ENCODE measurements at regions not wholly inside any gene's neighbourhood (a gene's known extent, or its start where the extent isn't known, plus 50 kb on each side); places are given as distances from the start of the nearest gene placed in this dataset.

- TF ChIP-seq ELK1 (IDR thresholded peaks at IDR 0.05; ENCODE audit: low read depth, low read length) = no peak
These were observed 97.1 kb downstream of the JCAD start (continued) for GRCh38 chr10:29962166-29962850.

GRCh38 chr10:29961351-29961750 lies 98.0 kb downstream of the JCAD start:
- Histone ChIP-seq H3K4me2 (ENCODE audit: control insufficient read depth, insufficient read depth) (no peak overlapping the region), H2AFZ (ENCODE audit: control insufficient read depth, low read depth, low read length) (no peak overlapping the region), H3K4me1 (ENCODE audit: control insufficient read depth, insufficient read depth, low read length) (no peaks in the 10 kb centered on the region), H3K27ac (ENCODE audit: control insufficient read depth, insufficient read depth) (no peak overlapping the region), H3K4me3 (no peak overlapping the region), H3K36me3 (ENCODE audit: control insufficient read depth in 2 of 2, insufficient read depth in 2 of 2, low read length in 1 of 2) (no peaks in the 10 kb centered on the region), H3K27me3 (replicated peaks in 1 of 2; ENCODE audit: control insufficient read depth in 2 of 2, insufficient read depth in 2 of 2, low read length in 1 of 2) (peaks cover 0 to 4% of the 10 kb centered on the region in 2 experiments; a peak in 2 of 4 replicates), H3K9me3 (replicated peaks; ENCODE audit: control insufficient read depth, insufficient read depth, low read length) (no peaks in the 10 kb centered on the region), H3K9ac (ENCODE audit: control insufficient read depth, insufficient read depth, low read length) (no peak overlapping the region), H3K79me2 (ENCODE audit: control insufficient read depth, insufficient read depth, low read length) (no peaks in the 10 kb centered on the region), H4K20me1 (ENCODE audit: control insufficient read depth, insufficient read depth) (no peaks in the 10 kb centered on the region)
- POLR2A ChIA-PET = no interaction called here
- CTCF ChIA-PET = no interaction called here
- FAIRE-seq (no peak), DNase-seq (ENCODE audit: low read depth, low spot score) (no peak), ATAC-seq (no peak)
- SMC1A ChIA-PET (ENCODE audit: uncharacterized antibody, unreplicated experiment) = no interaction called here
- WGBS (ENCODE audit: insufficient coverage, insufficient replicate concordance, low lambda C conversion rate, missing lambda C conversion rate) = 56% methylated on average over 6 of the region's 6 CpGs
- RAD21 ChIA-PET (ENCODE audit: unreplicated experiment) = no interaction called here
- no TSS peak for BruUV-seq (replicated peaks)
- intact Hi-C loops (cut with micrococcal nuclease; ENCODE audit: unreplicated experiment) (no loop called here), in situ Hi-C loops (cut with MboI) (no loop called here)
- no peak for TF ChIP-seq HCFC1 (IDR thresholded peaks at IDR 0.05; ENCODE audit: low read length)
- TF ChIP-seq PAX8 (IDR thresholded peaks at IDR 0.05) = no peak
- TF ChIP-seq ZBTB40 (IDR thresholded peaks at IDR 0.05; ENCODE audit: borderline replicate concordance) = no peak
- no peak for TF ChIP-seq TAF1 (IDR thresholded peaks at IDR 0.05; ENCODE audit: borderline replicate concordance, low read depth, low read length)
- no peak for TF ChIP-seq FOXK2 (IDR thresholded peaks at IDR 0.05)
- no peak for TF ChIP-seq MEF2A (IDR thresholded peaks at IDR 0.05; ENCODE audit: insufficient read depth, low read depth, low read length)
- no peak for TF ChIP-seq SKIL (IDR thresholded peaks at IDR 0.05; ENCODE audit: low read depth, poor library complexity, severe bottlenecking)
- TF ChIP-seq ZNF622 (IDR thresholded peaks at IDR 0.05) = no peak
- no peak for TF ChIP-seq EZH2 (IDR thresholded peaks at IDR 0.05; ENCODE audit: borderline replicate concordance, control insufficient read depth, low read depth, low read length)
- no peak for TF ChIP-seq ZBTB4 (CRISPR knock-in tag; IDR thresholded peaks at IDR 0.05)
- TF ChIP-seq NBN (IDR thresholded peaks at IDR 0.05) = no peak
- no peak for TF ChIP-seq IRF4 (IDR thresholded peaks at IDR 0.05; ENCODE audit: low read depth, low read length)
